Ammon's horn (tissue), 1 donor: ENCODE measurements at regions not wholly inside any gene's neighbourhood (a gene's known extent, or its start where the extent isn't known, plus 50 kb on each side); places are given as distances from the start of the nearest gene placed in this dataset.

ENCODE experiments used
- DNase-seq: peaks from one replicate; pipeline ENCODE4 v3.0.0-alpha.2; 2016; ENCODE audit warnings: low spot score

DNA sequence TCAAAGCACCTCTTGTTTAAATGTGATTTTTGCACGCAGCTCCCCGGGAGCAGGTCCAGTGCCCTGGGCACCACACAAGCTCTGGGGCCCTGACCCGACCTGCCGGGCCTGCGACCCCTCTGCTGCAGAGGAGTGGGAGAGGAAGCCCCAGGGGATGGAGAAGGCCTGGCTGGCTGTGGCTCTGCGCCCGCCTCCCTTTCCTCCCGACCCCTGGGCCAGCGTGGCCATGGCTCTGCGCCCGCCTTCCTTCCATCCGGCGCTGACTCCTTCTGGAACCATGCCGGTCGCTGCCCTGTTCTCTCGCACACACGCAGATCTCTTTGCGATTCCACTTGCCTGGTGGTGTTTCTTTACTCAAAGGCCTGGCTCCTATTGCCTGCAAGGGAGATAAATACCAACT lies 166.5 kb upstream of the SALL3 start:
- no peak for DNase-seq

DNA sequence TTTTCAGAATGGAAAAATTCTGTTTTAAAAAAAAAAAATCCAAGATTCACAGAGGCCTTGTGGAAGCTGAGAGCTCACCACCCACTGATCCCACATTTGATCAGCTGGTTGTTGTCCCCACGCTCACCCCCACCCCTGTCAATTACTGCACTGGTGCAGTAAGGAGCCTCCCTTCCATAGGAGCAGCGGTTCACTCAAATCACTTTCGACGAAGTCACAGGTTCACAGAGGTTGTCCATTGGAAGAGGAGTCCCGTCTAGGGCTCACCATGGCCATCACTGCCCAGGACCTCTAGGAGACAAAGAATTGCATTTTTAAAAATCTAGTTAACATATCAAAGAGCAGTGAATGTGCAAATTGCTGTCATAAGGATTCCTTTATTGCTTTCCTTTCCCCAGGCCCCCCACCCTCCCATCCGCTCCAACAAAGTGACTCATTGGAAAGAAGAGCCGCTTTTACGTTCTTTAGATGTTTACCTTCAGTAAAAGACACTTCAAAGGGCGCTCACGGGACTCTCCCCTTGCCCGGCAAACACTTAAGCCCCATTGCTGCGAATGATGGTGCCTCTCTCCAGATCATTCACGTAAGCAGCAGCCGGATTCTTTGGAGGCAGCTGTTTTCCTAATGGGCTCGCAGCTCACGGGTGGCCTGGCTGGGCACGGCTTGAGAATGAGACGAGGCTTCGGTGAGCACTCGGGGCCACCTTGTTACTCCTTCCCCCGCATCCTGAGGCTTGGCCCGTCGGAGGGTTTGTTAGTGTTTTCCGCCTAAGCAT lies 165.5 kb upstream of the SALL3 start:
- DNase-seq: no peak

GRCh38 chr18:78814766-78815165 lies 164.9 kb upstream of the SALL3 start:
- no peak for DNase-seq

DNA sequence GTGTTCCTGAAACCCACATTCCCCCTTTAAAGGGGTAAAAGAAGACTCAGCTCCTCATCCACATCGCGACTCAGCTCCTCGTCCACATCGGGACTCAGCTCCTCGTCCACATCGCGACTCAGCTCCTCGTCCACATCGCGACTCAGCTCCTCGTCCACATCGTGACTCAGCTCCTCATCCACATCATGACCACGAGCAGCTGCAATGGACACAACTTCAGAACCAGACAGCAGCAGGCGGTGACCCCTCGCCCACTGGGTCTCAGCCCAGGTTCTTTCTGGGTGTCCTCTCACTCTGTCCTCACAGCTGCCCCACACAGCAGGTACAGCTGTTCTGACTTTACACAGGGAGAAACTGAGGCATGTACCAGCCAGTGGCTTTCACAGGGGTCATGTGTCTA lies 163.5 kb upstream of the SALL3 start:
- no peak for DNase-seq

- DNase-seq: no peak
Measured at GRCh38 chr18:78816916-78817315, 162.7 kb upstream of the SALL3 start.

DNA sequence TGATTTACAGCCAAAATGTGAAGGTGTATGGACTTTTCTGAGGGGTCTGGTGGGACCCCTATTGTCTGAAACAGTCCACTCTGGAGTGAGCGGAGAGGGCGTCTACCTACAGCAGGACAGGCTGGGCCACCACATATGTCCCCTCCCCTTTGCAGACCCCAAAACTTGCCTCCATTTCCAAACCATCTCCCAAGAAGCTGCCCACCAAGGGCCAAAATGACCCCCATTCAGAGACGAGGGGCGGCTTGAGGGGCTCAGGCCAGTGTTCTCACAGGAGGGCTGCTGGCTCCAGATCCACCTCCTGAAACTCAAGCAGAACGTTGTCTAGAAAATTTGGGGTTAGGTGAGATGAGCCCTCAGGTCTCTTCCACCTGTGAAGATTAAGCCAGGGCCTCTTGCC lies 161.1 kb upstream of the SALL3 start:
- DNase-seq: no peak

DNA sequence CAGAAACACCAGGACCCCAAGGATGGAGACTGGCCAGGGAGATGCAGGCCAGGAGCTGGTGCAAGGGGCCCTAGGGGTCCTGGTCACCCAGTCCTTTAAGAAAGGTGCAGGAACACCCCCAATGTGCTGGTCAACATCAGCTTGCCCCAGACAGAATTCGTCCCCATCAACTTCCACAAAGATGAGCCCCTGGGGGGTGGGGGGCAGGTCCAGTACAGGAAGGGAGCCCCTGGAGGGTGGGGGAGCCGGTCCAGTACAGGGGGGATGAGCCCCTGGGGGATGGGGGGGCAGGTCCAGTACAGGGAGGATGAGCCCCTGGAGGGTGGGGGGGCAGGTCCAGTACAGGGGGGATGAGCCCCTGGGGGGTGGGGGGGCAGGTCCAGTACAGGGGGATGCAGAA lies 160.7 kb upstream of the SALL3 start:
- DNase-seq: no peak

DNA sequence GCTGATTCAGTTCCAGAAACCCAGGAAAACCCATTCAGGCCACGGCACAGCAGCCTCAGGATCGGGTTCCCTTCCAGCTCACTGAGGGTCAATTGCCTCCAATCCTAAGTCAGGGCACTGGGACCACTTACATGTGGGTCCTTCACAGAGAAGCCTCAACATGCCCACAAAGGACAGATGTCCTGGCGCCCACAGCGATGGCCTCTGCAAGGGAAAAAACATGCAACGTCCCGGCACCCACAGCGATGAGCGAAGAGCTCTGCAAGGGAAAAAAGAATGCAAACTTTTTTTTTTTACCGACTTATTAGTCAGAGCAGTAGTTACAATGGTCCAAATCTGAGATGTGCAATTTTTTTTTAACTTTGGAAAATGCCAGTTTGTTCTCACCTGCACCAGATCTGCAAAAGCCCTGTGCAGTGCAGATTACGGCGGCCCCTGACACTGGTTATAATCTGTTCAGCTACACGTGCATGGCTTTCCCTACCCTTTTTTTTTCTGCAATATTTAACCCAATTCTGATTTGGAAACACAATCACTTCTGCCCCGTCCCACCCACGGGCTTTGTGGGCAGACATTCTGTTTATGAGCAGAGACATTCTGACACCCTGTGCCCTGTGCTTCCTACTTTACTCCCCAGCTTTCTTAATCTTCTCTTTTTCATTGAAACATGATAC lies 159.3 kb upstream of the SALL3 start:
- DNase-seq: no peak

DNA sequence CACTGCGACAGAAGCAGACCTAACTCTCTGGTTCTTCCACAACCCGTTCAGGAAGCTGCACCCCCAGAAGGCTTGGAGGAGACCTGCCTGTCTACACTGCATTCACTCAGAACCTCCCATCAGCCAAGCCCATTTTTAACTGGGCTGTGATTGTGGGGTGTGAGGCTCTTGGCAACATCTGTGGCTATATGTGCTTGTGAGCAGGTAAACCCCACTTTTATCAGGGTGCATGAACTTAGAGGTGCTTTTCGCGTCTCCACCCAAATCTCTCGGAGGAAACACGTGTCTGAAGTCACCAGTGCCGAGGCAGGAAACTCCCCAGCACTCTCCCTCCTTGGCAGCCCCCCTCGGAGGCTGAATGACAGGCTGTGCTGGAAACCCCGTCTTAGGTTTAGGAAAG lies 158.2 kb upstream of the SALL3 start:
- DNase-seq: no peak

DNA sequence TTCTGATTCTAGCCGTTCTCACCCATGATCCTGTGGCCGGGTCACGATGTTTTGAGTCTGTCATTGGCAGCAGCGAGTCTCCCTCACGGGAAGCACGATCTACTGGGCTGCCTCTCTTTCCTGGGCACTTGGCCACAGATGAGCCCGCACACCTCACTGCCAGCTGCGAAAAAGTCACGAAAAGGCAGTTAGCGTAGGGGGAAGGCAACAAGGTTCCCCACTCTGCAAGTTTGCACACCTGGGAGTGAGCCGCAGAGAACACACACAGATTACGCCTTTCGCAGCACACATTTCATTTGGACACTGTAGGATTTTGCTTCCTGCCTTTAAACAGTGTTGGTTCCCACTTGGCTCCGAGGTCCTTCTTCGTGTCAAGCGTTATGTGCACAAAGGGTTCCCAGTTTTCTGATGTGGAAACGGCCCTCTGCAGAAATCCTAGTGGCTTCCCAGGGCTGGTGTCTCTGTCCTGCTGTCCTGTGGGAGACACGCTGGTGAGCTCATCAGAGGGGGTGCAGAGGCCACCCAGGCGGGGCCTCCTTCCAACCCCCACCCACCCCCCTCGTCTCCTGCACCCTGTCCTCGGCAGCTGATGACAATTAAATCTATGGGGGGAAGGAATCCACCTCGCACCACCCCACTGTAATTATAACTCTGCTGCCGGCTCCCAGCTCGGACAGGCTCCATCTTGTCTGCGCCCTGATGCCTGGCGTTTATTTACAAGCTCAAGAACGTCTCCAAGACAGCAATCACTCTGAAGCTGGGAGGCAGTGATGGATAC lies 157.3 kb upstream of the SALL3 start:
- DNase-seq: no peak

DNA sequence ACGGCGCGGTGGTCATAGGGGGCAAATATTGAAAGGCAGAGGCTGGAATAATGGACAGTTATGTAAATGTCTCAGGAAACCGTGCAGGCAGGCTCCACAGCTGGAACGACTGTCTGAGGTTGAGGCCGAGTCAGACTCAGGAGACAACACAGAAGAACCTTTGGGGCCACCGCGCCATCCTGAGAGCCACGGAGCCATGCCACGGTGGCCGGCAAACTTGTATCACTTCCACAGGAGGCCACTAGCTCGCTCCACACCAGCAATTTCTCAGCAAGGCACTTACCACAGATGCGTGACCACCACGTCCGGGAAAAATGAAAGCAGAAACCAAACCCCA lies 156.7 kb upstream of the SALL3 start:
- DNase-seq: no peak

DNA sequence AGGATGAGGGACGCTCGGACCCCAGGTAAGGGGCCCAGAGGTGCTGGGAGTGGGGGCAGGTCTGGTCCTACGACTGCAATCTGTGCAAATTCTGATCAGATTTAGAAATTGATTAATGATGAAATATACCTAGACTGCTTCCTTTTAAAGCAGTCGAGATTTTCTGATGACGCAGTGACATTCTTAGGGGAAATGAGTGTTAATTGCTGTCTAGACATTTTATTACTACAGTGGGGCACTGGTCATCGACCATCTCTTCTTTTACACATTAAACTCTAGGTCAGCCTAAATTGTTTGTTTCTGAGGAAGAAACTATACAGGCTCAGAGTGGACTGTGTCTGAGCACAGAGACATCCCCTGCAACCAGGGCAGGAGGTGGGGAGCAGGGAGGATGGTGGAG lies 154.4 kb upstream of the SALL3 start:
- DNase-seq: no peak

DNA sequence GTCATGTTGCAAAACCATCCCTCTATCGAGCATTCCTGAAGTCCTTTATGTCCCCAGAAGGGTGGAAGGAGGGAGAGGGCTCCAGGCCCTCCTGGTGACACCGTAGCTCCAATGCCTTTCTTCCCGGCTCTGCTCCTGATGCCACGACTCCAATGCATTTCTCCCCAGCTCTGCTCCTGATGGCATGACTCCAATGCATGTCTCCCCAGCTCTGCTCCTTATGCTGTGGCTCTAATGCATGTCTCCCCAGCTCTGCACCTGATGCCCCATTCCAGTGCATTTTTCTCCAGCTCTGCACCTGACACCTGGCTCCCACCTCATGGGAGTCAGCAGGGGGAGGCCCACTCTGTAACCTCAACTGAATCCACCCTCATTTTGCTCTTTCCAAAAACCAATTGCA lies 153.0 kb upstream of the SALL3 start:
- no peak for DNase-seq

- no peak for DNase-seq
Measured at GRCh38 chr18:78827141-78827540, 152.5 kb upstream of the SALL3 start.

- no peak for DNase-seq
Measured at GRCh38 chr18:78828131-78828530, 151.5 kb upstream of the SALL3 start.

DNA sequence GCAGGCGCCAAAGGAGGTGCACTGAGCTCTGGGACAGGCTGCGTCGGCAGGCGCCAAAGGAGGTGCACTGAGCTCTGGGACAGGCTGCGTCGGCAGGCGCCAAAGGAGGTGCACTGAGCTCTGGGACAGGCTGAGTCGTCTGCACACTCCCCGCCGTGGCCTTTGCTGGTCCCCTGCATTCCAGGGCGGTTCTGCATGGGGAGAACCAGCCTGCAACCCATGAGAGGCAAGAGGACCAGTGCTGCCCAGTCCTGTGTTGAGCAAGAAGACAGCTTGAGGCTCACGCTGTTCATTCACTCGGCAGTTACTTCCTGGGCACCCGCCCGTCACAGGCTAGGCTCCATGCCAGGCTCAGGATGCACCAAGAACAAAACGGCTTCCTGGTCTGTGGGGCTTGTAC lies 150.6 kb upstream of the SALL3 start:
- peak; percentile 26 for DNase-seq

- no peak for DNase-seq
Measured at GRCh38 chr18:78830161-78830560, 149.5 kb upstream of the SALL3 start.

DNA sequence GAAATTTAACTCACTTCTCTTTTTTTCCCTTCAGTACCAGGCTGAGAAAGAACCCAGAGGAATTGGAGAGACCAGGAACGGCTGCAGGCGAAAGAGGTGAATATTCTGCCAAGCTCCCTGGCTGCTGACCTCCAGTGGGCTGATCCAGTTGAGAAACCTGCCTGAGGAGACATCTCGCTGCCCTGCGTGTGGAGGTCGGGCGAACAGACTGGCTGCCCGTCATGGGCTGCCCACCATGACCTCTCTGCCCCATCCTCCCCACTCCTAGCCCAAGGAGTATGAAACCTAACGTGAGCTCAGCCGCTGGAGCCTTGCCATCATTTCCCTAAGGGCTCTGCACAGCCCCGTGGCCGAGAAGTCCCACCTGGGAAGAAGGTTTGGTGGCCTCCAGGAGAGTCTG lies 148.8 kb upstream of the SALL3 start:
- no peak for DNase-seq

DNA sequence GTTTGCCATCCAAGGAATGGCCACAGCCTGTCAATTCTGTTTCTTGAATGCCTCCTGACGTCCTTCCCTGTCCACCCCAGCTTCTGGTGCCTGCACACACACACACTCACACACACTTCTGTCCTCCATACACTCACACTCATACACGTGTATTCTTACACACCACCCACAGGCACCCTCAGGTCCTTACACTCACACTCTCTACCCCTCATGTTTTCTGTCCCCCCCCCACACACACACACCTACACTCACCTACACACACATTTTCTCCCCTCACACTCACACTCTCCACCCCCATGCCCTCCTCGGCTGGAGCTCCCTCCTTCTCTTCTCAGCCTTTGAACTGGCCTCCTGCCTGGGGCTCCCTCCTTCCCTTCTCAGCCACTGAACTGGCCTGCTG lies 148.0 kb upstream of the SALL3 start:
- DNase-seq: no peak

DNA sequence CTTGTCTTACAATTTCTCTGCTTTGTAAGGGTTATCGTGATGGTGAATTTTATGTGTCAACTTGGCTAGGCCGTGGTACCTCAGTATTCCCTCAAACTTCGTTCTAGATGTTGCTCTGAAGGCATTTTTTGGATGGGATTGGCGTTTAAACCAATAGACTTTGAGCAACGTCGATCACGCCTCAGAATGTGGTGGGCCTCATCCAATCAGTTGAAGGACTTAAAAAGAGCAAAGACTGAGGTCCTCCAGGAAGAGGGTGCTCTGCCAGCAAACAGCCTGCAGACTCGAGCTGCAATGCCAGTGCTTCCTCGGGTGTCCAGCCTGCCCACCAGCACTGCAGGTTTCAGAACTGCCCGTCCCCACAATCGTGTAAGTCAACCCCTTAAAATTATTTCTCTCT lies 145.8 kb upstream of the SALL3 start:
- no peak for DNase-seq

- DNase-seq: no peak
Measured at GRCh38 chr18:78836838-78837237, 142.8 kb upstream of the SALL3 start.

DNA sequence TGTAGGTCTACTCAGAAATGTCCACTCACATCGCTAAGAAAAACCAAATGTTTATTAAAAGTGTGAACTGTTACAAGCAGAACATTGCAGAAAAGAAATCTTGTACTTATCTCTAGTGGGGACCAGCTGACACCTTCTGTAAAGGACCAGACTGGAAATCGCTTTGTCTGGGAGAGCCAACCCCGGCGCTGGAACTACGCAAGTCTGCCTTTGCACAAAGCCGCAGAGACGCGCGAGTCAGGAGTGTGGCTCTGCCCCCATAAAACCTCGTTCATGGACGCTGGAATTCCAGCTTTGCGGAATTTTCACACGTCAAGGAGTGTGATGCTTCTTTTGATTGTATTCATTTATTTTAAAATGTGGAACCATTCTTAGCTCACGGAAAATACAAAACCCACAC lies 141.9 kb upstream of the SALL3 start:
- DNase-seq: no peak

- DNase-seq: no peak
Measured at GRCh38 chr18:78838183-78838582, 141.4 kb upstream of the SALL3 start.
